A549 (cell line): ENCODE measurements at regions not wholly inside any gene's neighbourhood (a gene's known extent, or its start where the extent isn't known, plus 50 kb on each side); places are given as distances from the start of the nearest gene placed in this dataset.

ENCODE experiments used
- BHLHE40 ChIP-seq: IDR thresholded peaks from 2 replicates; pipeline ENCODE4 v1.6.1; 2012; ENCODE audit warnings: low read depth, low read length, inconsistent platforms
- CTCF ChIP-seq: fragments of >200 bp; sonication (Bioruptor Twin); formaldehyde crosslinking; IDR thresholded peaks from 3 replicates; pipeline ENCODE4 v1.5.1; 2016
- JUNB ChIP-seq: fragments of >200 bp; sonication (Bioruptor Twin); formaldehyde crosslinking; IDR thresholded peaks from 2 replicates; pipeline ENCODE4 v1.6.1; 2016
- MAFK ChIP-seq: fragments of 450-650 bp; IDR thresholded peaks from 2 replicates; pipeline ENCODE4 v1.6.1; 2014; ENCODE audit not compliant: partially characterized antibody
- MAZ ChIP-seq: fragments of 150-350 bp; IDR thresholded peaks from 2 replicates; pipeline ENCODE4 v1.6.1; 2014; ENCODE audit warnings: antibody characterized with exemption, low read depth, low read length, borderline replicate concordance
- POLR2A ChIP-seq: IDR thresholded peaks from 2 replicates; pipeline ENCODE4 v1.6.1; 2012; ENCODE audit warnings: mild to moderate bottlenecking, low read length
- RAD21 ChIP-seq, 2 experiments: fragments of >200 bp in 1 of 2; sonication (Bioruptor Twin) in 1 of 2; formaldehyde crosslinking in 1 of 2; IDR thresholded peaks in 1 of 2; conservative IDR thresholded peaks in 1 of 2; 2 replicates in 1 of 2; 3 replicates in 1 of 2; pipeline ENCODE4 v1.6.1; 2012 to 2018; ENCODE audit warnings: inconsistent platforms in 1 of 2
- REST ChIP-seq: fragments of 200-600 bp; sonication (generic); IDR thresholded peaks from 2 replicates; pipeline ENCODE4 v1.6.1; 2016; ENCODE audit warnings: antibody characterized with exemption, mild to moderate bottlenecking, moderate library complexity
- ZFP36 ChIP-seq: fragments of 450-650 bp; IDR thresholded peaks from 2 replicates; pipeline ENCODE4 v1.6.1; 2014; ENCODE audit warnings: borderline replicate concordance; ENCODE audit not compliant: partially characterized antibody
- TF ChIP-seq, protein P1 (sequence below): fragments of 250-450 bp; sonication (Bioruptor Pico); IDR thresholded peaks from 2 replicates; pipeline ENCODE4 v1.5.0; 2021; ENCODE audit warnings: mild to moderate bottlenecking, moderate library complexity, borderline replicate concordance

- no peak for TF ChIP-seq CTCF
- no peak for TF ChIP-seq MAFK
- TF ChIP-seq POLR2A: no peak
- no peak for TF ChIP-seq BHLHE40
- no peak for TF ChIP-seq ZFP36
- no peak for TF ChIP-seq JUNB
- TF ChIP-seq, protein P1, sequence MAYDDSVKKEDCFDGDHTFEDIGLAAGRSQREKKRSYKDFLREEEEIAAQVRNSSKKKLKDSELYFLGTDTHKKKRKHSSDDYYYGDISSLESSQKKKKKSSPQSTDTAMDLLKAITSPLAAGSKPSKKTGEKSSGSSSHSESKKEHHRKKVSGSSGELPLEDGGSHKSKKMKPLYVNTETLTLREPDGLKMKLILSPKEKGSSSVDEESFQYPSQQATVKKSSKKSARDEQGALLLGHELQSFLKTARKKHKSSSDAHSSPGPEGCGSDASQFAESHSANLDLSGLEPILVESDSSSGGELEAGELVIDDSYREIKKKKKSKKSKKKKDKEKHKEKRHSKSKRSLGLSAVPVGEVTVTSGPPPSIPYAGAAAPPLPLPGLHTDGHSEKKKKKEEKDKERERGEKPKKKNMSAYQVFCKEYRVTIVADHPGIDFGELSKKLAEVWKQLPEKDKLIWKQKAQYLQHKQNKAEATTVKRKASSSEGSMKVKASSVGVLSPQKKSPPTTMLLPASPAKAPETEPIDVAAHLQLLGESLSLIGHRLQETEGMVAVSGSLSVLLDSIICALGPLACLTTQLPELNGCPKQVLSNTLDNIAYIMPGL (CRISPR knock-in tag): no peak
- TF ChIP-seq MAZ: no peak
- no peak for TF ChIP-seq RAD21 (conservative IDR thresholded peaks at IDR 0.05 in 1 of 2, IDR thresholded peaks at IDR 0.05 in 1 of 2)
- no peak for TF ChIP-seq REST
These were observed 112.5 kb upstream of the OTOS start for GRCh38 chr2:240252872-240253511.
